CD14-positive monocyte (primary cell): ENCODE measurements at regions not wholly inside any gene's neighbourhood (a gene's known extent, or its start where the extent isn't known, plus 50 kb on each side); places are given as distances from the start of the nearest gene placed in this dataset.

Source experiments
- DNase-seq, 3 donors: peaks; one replicate each; pipeline ENCODE4 v3.0.0-alpha.2; 2011 to 2022
- H2AFZ ChIP-seq: 2 replicates; pipeline ENCODE4 v1.6.0; 2012; ENCODE audit warnings: mild to moderate bottlenecking, low read depth, low read length, inconsistent platforms; ENCODE audit not compliant: insufficient read depth, poor library complexity, severe bottlenecking
- H3K27ac ChIP-seq, 2 donors: 1 replicate in 1 of 2; 2 replicates in 1 of 2; pipeline ENCODE4 v1.5.1; 2012 to 2013; ENCODE audit warnings: low read length in 2 of 2, control low read depth in 1 of 2, inconsistent platforms in 1 of 2, low read depth in 1 of 2, mild to moderate bottlenecking in 1 of 2
- H3K27me3 ChIP-seq, 2 donors: one replicate each; pipeline versions ENCODE4 v1.6.0 to v1.6.1; 2011 to 2013; ENCODE audit warnings: low read length in 2 of 2; ENCODE audit not compliant: control insufficient read depth in 2 of 2, insufficient read depth in 2 of 2
- H3K36me3 ChIP-seq, 2 donors: replicated peaks in 1 of 2; 1 replicate in 1 of 2; 2 replicates in 1 of 2; pipeline versions ENCODE4 v1.5.1 to v1.6.1; 2012 to 2013; ENCODE audit warnings: low read length in 2 of 2, control low read depth in 1 of 2, inconsistent platforms in 1 of 2, mild to moderate bottlenecking in 1 of 2; ENCODE audit not compliant: insufficient read depth in 2 of 2, control insufficient read depth in 1 of 2
- H3K4me1 ChIP-seq, 2 donors: 1 replicate in 1 of 2; 2 replicates in 1 of 2; pipeline versions ENCODE4 v1.5.1 to v1.6.1; 2012 to 2013; ENCODE audit warnings: low read length in 2 of 2, control low read depth in 1 of 2, inconsistent platforms in 1 of 2, mild to moderate bottlenecking in 1 of 2, moderate library complexity in 1 of 2; ENCODE audit not compliant: insufficient read depth in 2 of 2, control insufficient read depth in 1 of 2
- H3K4me2 ChIP-seq: replicated peaks from 2 replicates; pipeline ENCODE3; 2012; ENCODE audit warnings: low read length, moderate library complexity, mild to moderate bottlenecking; ENCODE audit not compliant: poor library complexity, severe bottlenecking; ENCODE audit errors: extremely low read depth
- H3K4me3 ChIP-seq, 3 experiments: fragments of 200-600 bp in 1 of 3; sonication (generic) in 1 of 3; replicated peaks in 1 of 3; 1 replicate in 2 of 3; 2 replicates in 1 of 3; pipeline ENCODE4 v1.5.1; 2011 to 2013; ENCODE audit warnings: low read length in 3 of 3, mild to moderate bottlenecking in 3 of 3, control low read depth in 2 of 3, low read depth in 2 of 3, inconsistent platforms in 1 of 3, moderate library complexity in 1 of 3
- H3K79me2 ChIP-seq: 2 replicates; pipeline ENCODE4 v1.6.0; 2012; ENCODE audit warnings: mild to moderate bottlenecking, control low read depth, inconsistent platforms, low read length, moderate library complexity; ENCODE audit not compliant: insufficient read depth
- H3K9ac ChIP-seq: 2 replicates; pipeline ENCODE4 v1.6.0; 2017; ENCODE audit warnings: low read length, mild to moderate bottlenecking; ENCODE audit not compliant: insufficient read depth, poor library complexity, severe bottlenecking
- H3K9me3 ChIP-seq, 2 donors: replicated peaks in 1 of 2; 1 replicate in 1 of 2; 2 replicates in 1 of 2; pipeline versions ENCODE4 v1.5.1 to v1.6.1; 2012 to 2013; ENCODE audit warnings: low read length in 2 of 2, control low read depth in 1 of 2; ENCODE audit not compliant: control insufficient read depth in 1 of 2, insufficient read depth in 1 of 2
- H4K20me1 ChIP-seq: 2 replicates; pipeline ENCODE4 v1.6.0; 2012; ENCODE audit warnings: mild to moderate bottlenecking, low read length, control low read depth, moderate library complexity; ENCODE audit not compliant: insufficient read depth
- H3K27ac Mint-ChIP-seq, 7 donors: one replicate each; pipeline ENCODE4 v1.8.0; 2020; ENCODE audit warnings: mild to moderate bottlenecking in 7 of 7, mixed read lengths in 7 of 7, moderate library complexity in 6 of 7, inconsistent platforms in 2 of 7
- H3K27me3 Mint-ChIP-seq, 3 donors: one replicate each; pipeline ENCODE4 v1.8.0; 2021 to 2022; ENCODE audit warnings: low read depth in 3 of 3, mild to moderate bottlenecking in 3 of 3, mixed read lengths in 3 of 3, moderate library complexity in 3 of 3, inconsistent platforms in 1 of 3
- H3K36me3 Mint-ChIP-seq, 2 donors: one replicate each; pipeline ENCODE4 v1.8.0; 2020; ENCODE audit warnings: mixed read lengths in 2 of 2, inconsistent platforms in 1 of 2, mild to moderate bottlenecking in 1 of 2
- H3K4me1 Mint-ChIP-seq: one replicate; pipeline ENCODE4 v1.8.0; 2020; ENCODE audit warnings: mild to moderate bottlenecking, mixed read lengths
- H3K4me3 Mint-ChIP-seq, 2 donors: one replicate each; pipeline ENCODE4 v1.8.0; 2020; ENCODE audit warnings: mild to moderate bottlenecking in 2 of 2, mixed read lengths in 2 of 2, moderate library complexity in 1 of 2
- H3K9me3 Mint-ChIP-seq, 7 donors: one replicate each; pipeline ENCODE4 v1.8.0; 2020 to 2022; ENCODE audit warnings: mixed read lengths in 7 of 7, mild to moderate bottlenecking in 6 of 7, moderate library complexity in 6 of 7, inconsistent platforms in 2 of 7
- WGBS: methylation state at CpG from one replicate; pipeline ENCODE4 v1.1.5; 2013; ENCODE audit warnings: missing lambda C conversion rate; ENCODE audit not compliant: insufficient coverage; 5-methylcytosine and 5-hydroxymethylcytosine counted together
- intact Hi-C, 2 donors: fragments of 100-400 bp; cut with micrococcal nuclease; formaldehyde crosslinking; loops; one replicate each; pipeline versions ENCODE4 v1.15.0 to v1.15.1; 2023
- TF ChIP-seq, protein P1 (sequence below): fragments of 200-600 bp; IDR thresholded peaks from one replicate; pipeline ENCODE4 v1.8.0; 2022; ENCODE audit warnings: antibody characterized with exemption, mild to moderate bottlenecking

DNA sequence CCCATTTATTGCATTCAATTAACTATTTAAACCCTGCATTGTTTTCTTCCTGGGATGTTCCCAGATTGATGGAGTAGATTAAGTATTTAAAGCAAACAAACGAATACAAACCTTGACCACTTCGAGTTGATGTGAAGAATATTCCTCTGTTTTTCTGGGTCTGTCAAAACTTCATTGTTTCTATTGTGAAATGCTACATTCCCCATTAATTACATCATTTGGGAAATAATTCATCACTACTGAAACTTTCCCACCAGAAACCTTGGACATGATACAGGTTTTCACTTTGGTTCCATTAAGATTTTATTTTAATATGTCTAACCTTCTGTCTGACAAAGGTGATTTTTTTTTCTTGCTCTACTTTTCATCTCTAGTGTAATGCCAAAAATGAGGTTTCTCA lies 365.1 kb upstream of the ETAA1 start:
- no peaks in the 10 kb centered on the region for H3K27me3 Mint-ChIP-seq
- no peaks in the 10 kb centered on the region for H3K4me1 ChIP-seq
- H3K4me3 ChIP-seq: no peak overlapping the region
- H3K9me3 Mint-ChIP-seq: peaks cover 0 to 4% (median 0%) of the 10 kb centered on the region in 7 donors
- no peak overlapping the region for H3K4me3 Mint-ChIP-seq
- H3K79me2 ChIP-seq: no peaks in the 10 kb centered on the region
- TF ChIP-seq, protein P1, sequence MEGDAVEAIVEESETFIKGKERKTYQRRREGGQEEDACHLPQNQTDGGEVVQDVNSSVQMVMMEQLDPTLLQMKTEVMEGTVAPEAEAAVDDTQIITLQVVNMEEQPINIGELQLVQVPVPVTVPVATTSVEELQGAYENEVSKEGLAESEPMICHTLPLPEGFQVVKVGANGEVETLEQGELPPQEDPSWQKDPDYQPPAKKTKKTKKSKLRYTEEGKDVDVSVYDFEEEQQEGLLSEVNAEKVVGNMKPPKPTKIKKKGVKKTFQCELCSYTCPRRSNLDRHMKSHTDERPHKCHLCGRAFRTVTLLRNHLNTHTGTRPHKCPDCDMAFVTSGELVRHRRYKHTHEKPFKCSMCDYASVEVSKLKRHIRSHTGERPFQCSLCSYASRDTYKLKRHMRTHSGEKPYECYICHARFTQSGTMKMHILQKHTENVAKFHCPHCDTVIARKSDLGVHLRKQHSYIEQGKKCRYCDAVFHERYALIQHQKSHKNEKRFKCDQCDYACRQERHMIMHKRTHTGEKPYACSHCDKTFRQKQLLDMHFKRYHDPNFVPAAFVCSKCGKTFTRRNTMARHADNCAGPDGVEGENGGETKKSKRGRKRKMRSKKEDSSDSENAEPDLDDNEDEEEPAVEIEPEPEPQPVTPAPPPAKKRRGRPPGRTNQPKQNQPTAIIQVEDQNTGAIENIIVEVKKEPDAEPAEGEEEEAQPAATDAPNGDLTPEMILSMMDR: no peak
- H3K27me3 ChIP-seq: no peaks in the 10 kb centered on the region
- no peak overlapping the region for H2AFZ ChIP-seq
- no peaks in the 10 kb centered on the region for H3K4me1 Mint-ChIP-seq
- no peaks in the 10 kb centered on the region for H4K20me1 ChIP-seq
- H3K27ac ChIP-seq: no peak overlapping the region
- no peak overlapping the region for H3K9ac ChIP-seq
- peaks cover 0 to 2% of the 10 kb centered on the region in 2 donors for H3K9me3 ChIP-seq
- H3K36me3 Mint-ChIP-seq: no peaks in the 10 kb centered on the region
- intact Hi-C loops: no loop called here
- H3K36me3 ChIP-seq: no peaks in the 10 kb centered on the region
- no CpG with 5 or more reads among the region's 2 CpGs for WGBS
- DNase-seq: no peak
- H3K4me2 ChIP-seq: no peak overlapping the region
- no peak overlapping the region for H3K27ac Mint-ChIP-seq

DNA sequence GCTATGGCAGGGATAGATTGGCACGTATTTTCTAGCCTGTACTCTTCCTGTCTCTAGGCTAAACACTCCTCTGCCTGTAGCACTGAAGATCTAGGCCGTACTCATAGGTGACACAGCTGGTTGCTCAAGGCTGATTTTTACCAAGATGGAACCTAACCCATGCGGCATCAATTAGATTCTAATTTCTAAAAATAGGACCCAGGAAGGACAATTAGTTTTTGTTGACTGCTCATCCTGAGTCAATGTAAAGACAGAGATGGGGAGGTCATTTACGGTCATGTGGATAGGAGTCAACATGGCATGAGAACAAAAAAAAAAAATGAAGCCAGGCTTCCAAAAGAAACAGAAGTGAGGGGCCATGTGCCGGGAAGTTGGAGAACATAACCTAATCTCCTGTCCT lies 360.7 kb upstream of the ETAA1 start:
- no peak overlapping the region for H3K4me2 ChIP-seq
- no peaks in the 10 kb centered on the region for H3K4me1 ChIP-seq
- H3K9me3 ChIP-seq: peaks cover 0 to 3% of the 10 kb centered on the region in 2 donors
- intact Hi-C loops: no loop called here
- Mint-ChIP-seq H3K27ac (no peak overlapping the region), H3K9me3 (peaks cover 0 to 6% (median 2%) of the 10 kb centered on the region in 7 donors), H3K27me3 (peaks cover 0 to 3% (median 0%) of the 10 kb centered on the region in 3 donors), H3K4me1 (no peaks in the 10 kb centered on the region), H3K36me3 (no peaks in the 10 kb centered on the region), H3K4me3 (no peak overlapping the region)
- H3K9ac ChIP-seq: no peak overlapping the region
- no peak for DNase-seq
- H2AFZ ChIP-seq: no peak overlapping the region
- H3K4me3 ChIP-seq: no peak overlapping the region
- WGBS: 93% methylated on average over 2 of the region's 5 CpGs
- no peak overlapping the region for H3K27ac ChIP-seq
- H3K36me3 ChIP-seq: no peaks in the 10 kb centered on the region
- TF ChIP-seq, protein P1: no peak
- H3K79me2 ChIP-seq: no peaks in the 10 kb centered on the region
- no peaks in the 10 kb centered on the region for H3K27me3 ChIP-seq
- H4K20me1 ChIP-seq: no peaks in the 10 kb centered on the region
